T-helper 1 cell (primary cell): ENCODE measurements at regions not wholly inside any gene's neighbourhood (a gene's known extent, or its start where the extent isn't known, plus 50 kb on each side); places are given as distances from the start of the nearest gene placed in this dataset.
"Not testable (repeated sequence)": the region's sequence is repeated elsewhere in the genome, so short reads cannot be mapped to it uniquely, and the experiment has no call there.

Source experiments
- DNase-seq, 5 donors: peaks; one replicate each; pipeline ENCODE4 v3.0.0-alpha.2; 2012 to 2020

DNA sequence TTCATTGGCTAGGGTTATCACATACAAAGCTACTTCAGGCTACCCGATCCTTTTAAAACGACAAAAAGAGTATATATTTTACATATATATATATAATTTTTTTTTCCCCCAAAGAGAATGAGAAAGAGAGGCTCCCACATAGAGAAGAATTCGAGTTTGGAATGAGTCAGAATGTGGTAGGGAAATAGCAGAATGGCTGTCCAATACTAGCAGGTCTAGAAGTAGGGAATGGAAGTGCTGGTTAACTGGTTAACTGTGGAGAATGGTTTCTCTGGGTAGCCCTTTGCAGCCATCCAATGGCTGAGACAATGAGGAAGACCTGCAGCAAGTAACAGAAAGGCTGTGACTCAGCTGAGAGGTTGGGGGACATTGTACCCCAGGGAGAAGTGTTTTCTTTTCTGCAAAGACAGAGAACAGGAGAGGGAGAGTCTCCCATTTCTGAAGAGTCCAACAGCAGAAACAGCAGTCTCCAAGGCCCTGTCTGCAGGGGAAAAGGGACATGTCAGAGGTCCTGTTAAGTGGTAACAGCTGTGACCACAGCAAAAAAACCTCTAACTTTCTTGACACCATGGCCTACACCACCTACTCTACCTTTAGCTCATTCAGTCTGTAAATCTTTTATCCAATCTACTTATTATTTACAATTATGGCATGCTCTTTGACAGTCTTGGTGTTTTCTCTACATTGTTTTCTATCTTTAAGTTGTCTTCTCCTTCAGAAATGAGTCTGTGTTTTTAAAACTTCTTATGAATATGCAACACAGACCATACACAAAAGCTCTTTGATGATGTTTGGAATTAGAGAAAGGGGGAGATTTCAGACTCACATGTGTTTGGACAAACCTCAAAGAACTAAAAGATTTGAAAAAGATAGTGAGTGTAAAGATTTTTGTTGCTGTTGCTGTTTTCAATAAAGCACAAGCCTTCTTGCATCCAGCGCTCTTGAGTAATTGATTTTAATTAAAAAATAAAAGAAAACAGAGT lies 116.1 kb upstream of the SLC7A14 start:
- DNase-seq, result no peak

DNA sequence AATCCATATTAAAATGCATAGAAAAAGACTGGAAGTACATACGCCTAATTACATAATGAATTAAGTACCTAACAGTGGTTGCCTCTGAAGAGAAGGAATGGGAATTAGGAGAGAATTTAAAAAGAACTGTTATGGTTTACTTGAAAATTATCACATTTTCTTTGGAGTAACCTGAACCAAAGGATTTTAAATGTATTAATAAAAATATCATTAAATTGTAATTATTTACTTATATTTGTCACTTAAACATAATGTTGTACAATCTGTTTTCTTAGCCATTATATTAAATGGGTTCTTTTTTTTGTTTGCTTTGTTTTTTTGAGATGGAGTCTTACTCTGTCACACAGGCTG lies 114.2 kb upstream of the SLC7A14 start:
- DNase-seq, result no peak

DNA sequence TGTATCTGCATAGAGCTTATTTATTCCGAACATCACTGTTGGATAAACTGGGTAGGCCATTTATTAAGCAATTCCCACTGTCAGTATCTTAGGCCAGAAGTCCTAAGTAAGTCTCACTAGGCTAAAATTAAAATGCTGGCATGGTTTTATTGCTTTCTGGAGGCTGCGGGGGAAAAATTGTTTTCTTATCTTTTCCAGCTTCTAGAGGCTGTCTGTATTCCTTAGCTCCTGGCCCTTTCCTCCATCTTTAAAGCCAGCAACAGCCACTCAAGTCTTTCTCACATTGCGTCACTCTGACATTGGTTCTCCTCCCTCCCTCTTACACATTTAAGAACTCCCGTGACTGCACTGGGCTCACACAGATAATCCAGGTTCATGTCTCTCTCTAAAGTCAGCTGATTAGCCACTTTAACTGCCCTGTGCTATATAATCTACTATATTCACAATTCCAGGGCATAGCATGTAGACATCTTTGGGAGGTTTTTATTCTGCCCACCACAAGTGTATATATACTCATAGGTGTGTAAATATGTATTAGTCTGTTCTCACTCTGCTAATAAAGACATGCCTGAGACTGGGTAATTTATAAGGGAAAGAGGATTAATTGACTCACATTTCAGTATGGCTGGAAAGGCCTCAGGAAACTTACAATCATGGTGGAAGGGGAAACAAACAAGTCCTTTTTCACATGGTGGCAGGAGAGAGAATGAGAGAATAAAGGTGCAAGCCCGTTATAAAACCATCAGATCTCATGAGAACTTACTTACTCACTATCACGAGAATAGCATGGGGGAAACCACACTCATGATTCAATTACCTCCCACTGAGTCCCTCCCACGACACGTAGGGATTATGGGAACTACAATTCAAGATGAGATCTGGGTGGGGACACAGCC lies 113.5 kb upstream of the SLC7A14 start:
- DNase-seq, result no peak

DNA sequence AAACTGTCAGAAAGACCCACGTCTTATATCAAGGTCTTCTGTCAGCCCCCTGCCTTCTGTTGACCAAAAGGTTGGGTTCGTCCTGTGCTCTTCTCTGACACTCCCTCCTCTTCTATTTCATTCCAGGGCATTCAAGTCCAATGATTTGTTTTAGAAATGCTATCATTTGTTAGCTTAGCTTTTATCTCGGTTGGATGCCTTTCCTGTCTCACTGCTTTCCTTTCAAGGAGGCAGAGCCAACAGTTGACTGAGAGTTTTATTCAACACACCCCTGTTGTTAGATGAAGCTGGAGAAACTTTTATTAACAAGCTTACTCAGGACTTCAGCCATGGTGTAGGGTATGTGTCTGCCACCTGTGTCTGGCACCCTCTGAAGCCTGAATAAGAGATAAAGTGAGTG lies 112.0 kb upstream of the SLC7A14 start:
- DNase-seq, result no peak

DNA sequence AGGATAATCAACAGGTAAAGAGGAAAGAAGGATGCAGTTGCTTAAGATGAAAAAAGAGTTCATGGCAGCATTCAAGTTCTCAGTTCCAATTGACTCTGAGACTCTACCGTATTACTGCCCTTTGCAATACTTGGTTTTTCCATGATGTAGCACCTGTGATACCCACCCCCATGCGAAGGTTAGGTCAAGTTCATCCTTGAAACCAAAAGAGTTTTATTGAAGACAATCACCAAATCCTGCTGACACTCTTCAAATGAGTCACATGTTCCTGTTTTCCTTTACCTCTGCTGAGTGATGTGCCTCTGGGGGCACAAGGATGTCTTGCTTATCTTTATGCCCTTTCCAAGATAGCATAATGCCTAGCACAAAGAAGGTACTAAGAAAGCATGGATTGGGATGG lies 111.3 kb upstream of the SLC7A14 start:
- no peak for DNase-seq

DNA sequence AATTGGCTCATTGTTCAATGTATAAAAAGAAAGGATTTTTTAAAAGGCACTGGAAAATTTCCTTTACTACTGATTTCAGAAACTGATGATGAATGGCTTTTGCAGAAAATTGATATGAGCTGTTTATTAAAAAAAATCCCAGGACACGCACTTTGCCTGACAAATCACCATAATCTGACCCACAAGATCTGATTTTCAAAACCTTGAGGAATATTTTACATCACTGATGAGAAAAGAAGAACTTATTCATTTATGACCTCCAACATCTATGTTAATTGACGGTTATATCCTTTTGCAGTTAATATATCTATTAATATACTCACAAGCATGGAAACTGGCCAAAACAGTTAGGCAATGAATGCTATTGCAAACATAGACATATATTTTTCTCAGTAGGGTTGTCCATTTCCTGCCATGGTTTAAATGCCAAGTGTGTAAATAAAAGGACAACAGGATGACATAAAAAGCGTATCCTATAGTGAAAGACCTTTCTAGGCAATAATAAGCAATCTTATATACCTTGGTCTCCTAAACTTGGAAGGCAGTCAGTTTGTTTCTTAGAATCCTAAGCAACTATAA lies 109.7 kb upstream of the SLC7A14 start:
- DNase-seq, result no peak

DNA sequence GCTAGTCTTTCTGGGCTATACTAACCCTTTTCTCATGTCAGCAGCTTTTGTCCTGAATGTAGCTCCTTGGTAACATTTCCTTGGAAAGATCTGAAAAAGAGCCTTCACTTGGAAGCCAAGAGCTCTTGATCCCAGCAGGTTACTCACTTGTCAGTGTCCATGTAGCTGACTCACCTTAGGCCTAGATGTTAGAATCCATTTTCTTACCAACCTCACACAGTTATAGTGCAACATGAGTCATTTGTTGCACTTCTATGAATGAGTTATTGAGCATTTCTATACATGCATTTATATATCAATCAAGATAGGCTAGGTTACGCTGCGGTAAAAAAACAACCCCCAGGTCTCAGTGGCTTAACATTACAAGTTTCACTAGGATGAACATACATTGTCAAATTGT lies 106.8 kb upstream of the SLC7A14 start:
- no peak for DNase-seq

DNA sequence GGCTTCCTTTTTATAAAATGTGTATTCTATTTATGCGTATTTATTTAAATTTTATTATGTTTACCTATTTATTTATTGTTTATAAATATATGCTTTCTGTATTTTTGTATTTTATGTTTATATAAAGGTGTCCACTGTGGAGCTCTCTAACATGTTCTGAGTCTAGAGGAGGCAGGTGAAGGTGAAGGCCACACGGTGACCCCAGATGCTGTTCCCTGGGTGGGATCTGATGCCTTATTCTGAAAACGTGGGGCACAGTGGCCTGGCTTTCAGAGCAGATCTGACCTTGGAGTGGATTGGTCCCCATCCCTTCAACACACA lies 104.7 kb upstream of the SLC7A14 start:
- no peak for DNase-seq

DNA sequence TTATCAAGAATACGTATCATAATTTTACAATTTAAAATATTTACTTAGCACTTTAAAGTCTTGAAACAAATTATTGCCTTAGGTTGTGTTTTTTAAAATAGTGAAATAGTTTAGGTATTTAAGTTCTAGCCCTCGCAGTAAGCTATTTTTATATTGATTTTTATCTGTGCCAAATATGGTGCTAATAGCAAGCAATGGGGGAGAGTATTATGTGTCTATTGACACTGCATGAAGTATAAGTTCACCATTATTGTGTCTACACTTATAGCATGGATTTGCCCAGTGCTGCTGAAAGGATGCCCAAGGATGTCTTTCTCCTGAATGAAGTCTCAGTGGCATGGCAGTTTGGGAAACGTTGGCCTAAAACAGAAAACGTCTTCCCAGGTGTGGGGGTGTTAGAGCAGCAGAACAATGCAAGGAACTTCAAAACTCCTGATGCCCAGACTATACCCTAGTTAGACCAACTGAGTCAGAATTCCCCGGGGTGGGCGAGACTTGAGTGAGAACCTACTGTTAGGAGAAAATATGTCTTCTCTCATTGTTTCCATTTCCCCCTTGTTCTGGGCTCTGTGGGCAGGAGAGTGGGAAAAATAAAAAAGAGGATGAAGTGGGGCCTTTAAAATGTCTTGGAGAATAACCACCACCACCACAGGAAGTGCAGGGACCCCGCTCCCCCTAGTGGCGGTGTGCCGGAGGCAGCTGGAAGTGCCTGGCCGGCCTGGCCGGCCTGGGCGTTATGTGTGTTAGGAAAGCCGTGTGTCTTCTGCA lies 104.2 kb upstream of the SLC7A14 start:
- peak in 1 of 5 donors; percentile 3 for DNase-seq

DNA sequence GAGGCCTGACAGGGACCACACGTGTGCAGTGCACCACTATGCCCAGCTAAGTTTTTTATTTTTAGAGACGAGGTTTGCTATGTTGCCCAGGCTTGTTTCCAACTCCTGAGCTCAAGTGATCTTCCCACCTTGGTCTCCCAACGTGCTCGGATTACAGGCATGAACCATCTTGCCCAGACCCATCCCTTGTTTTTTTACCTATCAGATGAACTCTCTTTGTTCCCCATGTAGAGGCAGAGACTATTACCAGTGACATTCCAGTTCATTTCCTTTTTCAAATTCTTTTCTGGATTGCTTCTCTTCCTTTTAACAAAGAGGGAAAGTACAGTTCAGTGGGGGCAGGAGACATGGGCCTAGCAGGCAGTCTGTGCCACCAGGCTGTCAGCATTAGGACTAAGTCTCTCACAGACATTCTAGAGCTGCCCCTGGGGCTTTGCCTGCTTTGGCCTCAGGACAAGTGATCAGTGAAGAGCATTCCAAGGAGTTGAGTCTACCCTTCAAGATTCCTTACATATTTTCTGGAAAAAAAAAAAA lies 103.5 kb upstream of the SLC7A14 start:
- no peak for DNase-seq

DNA sequence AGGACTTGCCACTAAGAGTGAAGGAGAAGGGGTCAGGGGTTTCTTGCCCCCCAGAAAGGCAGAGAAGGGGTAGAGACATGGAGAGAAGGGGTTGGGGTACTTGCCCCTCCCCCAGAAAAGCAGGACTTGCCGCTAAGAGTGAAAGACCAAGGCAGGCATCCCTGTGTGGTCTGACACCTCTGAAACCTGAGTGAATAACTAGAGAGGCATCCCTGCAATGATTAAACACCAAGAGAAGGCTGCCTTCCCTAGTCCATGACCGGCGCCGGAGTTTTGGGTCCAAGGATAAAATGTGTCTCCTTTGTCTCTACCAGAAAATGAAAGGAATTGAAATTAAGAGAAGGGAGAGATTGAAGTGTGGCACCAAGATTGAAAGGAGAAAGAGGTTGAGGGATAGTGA lies 102.3 kb upstream of the SLC7A14 start:
- not testable (repeated sequence) for DNase-seq

DNA sequence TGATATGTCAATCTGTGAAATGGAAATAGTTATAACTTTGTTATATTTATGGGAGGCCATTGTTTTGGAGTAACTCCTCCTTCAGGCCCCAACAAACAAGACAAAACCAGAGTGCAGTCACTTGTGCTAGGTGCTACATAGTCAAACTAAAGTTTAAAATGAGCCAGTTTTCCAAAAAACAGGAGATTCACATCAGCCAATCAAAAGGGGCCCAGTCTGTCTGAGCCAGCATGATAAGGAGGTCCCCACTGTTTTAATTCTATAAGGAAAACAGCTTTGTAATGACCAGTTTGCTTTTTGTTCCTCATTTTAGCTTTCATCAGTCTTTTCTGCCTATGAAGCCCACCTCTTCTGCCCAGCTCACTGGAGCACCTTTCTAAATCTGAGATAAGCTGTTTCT lies 94.7 kb upstream of the SLC7A14 start:
- DNase-seq, result no peak

DNA sequence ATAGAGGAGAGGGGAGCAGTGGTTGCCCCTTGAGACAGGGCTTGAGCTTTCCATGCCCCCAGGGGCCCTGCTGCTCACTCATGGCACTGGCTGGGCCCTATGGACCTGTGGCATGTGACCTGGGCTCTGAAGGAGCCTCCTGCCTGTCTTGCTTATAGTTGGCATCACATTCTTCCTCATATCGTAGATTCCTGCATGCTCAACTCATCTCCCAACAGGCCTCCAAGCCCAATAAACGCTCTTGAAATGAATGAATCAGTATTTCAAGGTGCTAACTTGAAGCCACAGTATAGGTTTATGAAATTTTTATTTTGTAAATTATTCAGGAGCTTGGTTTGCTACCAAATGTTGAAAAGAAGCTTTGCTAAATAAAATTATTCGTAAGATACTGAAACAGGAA lies 93.3 kb upstream of the SLC7A14 start:
- DNase-seq, result no peak

DNA sequence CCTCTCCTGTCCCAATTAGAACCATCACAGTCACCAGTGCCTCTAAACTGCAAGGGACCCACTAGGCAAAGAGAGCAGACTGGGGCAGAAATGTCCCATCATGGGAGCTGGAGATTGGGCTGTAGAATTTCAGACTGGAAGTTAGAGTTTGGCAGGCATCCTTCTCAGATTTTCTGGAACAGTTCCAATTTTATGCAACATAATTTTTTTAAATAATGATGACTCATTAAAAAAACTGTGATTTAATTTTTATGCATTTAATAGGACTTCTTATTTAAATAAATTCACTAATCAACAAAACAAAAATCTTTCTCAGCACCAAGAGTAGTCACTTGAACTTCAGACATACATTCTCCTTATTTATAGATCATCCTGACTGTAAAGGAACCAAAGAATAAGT lies 84.6 kb upstream of the SLC7A14 start:
- DNase-seq, result no peak

DNA sequence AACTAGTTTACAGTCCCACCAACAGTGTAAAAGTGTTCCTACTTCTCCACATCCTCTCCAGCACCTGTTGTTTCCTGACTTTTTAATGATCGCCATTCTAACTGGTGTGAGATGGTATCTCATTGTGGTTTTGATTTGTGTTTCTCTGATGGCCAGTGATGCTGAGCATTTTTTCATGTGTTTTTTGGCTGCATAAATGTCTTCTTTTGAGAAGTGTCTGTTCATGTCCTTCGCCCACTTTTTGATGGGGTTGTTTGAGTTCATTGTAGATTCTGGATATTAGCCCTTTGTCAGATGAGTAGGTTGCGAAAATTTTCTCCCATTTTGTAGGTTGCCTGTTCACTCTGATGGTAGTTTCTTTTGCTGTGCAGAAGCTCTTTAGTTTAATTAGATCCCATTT lies 77.1 kb upstream of the SLC7A14 start:
- not testable (repeated sequence) for DNase-seq

DNA sequence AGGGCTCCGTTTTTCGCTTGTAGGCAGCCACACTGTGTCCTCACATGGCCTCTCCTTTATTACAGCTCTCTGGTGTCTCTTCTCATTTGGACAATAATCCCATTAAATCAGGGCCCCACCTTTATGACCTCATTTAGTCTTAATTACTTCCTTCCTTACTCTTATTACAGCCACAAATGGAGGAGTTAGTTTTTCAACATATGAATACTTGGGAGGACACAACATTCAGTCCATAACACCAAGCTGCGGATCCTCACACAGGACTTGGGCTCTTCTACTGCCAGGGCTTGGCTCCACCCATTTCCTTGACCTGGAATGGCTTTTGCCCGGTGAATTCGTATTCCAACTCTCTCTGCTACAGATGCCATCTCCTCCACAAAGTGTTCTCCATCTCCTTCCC lies 74.3 kb upstream of the SLC7A14 start:
- no peak for DNase-seq

DNA sequence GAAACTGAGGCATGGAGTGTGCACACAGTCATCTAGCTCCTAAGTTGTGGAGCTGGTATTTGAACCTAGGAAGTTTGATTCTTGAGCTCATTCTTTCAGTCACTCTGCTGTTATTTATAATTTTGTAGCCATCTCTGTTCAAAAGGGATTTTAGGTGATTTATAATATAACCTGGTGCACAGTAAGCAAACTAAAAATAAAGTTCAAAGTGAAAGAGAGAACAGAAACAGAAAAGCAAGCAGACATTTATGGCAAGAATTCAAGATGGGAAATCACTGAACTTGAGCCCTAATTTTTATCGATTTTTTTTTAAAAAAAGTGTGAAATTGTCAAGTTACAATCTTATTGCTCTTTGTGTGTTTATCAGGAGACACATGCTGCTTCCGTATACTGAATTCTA lies 71.4 kb upstream of the SLC7A14 start:
- DNase-seq, result no peak

DNA sequence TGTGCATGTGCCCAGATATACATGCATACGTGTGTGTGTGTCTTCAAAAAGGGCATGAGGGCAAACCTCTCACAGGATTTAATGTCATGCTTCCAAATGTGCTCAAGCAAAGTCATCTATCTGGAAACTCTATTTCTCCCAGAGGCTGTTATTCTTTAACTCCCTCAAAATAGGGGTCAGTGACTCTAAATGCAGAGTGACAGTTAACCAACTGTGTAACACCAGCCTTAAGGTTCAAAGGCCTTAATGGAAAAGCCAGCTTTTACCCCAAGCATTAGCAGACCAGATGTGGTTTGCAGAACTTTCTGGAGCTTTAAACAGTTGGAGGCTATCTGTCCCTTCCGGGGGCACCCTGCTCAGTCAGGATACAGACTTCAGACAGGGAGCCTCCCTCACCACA lies 70.4 kb upstream of the SLC7A14 start:
- DNase-seq, result no peak

DNA sequence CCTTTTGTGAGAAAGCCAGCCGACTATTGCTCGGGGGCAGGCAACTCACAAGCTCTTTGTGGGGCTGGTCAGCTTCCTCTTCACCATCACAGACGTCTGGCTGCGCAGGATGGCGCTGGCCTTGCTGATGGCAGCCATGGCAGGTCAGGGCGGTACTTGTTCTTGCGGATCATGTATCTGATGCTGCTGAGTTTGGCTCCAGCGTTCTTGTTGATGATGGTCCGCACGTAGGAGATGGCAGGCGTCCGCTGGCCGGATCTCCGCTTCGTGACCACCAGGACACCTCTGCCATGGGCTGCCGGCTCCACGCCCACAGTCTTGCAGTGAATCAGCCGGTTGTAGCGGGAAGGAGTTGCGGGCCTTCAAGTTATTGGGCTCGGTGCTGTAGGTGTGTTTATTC lies 67.9 kb upstream of the SLC7A14 start:
- no peak for DNase-seq

DNA sequence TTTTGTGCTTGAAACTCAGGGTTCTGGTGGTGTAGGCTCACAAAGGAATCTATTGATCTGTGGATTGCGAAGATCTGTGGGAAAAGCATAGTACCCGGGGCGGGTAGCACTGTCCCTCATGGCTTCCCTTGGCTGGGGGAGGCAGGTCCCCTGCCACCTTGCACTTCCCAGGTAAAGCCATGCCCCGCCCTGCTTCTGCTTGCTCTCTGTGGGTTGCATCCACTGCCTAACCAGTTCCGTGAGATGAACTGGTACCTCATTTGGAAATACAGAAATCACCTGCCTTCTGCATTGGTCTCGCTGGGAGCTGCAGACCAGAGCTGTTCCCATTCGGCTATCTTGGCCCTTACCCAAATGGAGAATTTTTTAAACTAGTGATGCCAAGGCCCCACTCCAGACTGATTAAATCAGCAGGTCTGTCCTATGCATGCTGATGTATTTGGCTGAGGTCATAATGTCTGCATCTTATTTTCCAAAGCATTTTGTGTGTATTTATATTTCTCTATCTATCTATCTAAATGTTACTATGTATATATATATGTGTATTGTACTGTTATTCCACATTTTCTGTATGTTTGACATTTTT lies 65.5 kb upstream of the SLC7A14 start:
- no peak for DNase-seq

DNA sequence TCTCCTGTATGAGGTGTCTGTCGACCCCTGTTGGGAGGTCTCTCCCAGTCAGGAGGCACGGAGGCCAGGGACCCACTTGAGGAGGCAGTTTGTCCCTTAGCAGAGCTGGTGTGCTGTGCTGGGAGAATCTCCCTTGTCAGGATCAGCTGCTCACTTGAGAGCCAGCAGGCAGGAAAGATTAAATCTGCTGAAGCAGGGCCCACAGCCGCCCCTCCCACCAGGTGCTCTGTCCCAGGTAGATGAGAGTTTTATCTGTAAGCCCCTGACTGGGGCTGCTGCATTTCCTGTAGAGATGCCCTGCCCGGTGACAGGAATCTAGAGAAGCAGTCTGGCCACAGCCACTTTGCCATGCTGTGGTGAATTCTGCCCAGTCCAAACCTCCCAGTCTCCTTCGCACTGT lies 64.7 kb upstream of the SLC7A14 start:
- DNase-seq, result not testable (repeated sequence)

DNA sequence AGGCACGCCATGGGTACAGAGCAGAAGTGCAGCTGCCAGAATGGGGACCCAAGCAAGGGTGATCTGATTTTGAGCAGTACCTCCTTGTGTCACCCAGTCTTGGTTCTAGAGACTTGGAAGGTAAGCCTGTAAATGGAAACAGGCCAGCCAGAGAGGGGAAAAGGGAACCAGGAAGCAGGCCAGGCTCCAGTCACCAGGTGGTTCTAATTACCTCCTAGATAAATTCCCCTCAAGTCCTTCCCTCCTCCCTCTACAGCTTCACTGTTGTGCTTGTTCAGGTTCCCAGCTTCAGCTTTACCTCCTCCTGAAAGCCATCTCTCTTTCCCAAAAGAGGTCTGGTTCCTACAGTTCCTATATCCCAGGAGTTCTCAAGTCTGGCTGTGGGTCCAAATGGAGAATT lies 58.8 kb upstream of the SLC7A14 start:
- no peak for DNase-seq
